ENCODE measurements at regions not wholly inside any gene's neighbourhood (a gene's known extent, or its start where the extent isn't known, plus 50 kb on each side); places are given as distances from the start of the nearest gene placed in this dataset.

DNA sequence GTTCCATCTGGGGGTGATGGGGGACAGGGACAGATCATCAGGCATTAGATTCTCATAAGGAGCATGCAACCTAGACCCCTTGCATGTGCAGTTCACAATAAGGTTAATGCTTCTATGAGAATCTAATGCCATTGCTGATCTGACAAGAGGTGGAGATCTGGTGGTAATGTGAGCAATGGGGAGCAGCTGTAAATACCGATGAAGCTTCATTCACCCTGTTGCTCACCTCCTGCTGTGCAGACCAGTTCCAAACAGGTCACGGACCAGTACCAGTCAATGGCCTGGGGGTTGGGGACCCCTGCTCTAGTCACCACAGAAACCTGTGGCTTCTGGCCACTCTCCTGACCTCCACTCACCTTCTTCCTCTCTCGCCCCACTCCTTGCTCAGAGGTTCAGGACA is 229.9 kb downstream of the PTPRU start:
- no peaks in the 10 kb centered on the region for H3K36me3 ChIP-seq (ENCODE audit: control insufficient read depth in 4 of 4, insufficient read depth in 3 of 4, low read depth in 1 of 4, low read length in 3 of 4)
- H3K9ac ChIP-seq (ENCODE audit: low read depth in 1 of 2, low read length in 2 of 2): no peak overlapping the region
- H3K4me1 ChIP-seq (ENCODE audit: control insufficient read depth in 4 of 4, insufficient read depth in 4 of 4, low read length in 3 of 4): peaks cover 0 to 22% (median 20%) of the 10 kb centered on the region in 4 donors
- no peak for DNase-seq (ENCODE audit: low spot score)
- no peak overlapping the region for H3K4me3 ChIP-seq (ENCODE audit: low read depth in 1 of 3, low read length in 3 of 3)
- no peak overlapping the region for H3K27ac ChIP-seq (ENCODE audit: low read depth in 1 of 2, low read length in 2 of 2)
- peaks cover 0 to 7% (median 5%) of the 10 kb centered on the region in 4 donors for H3K9me3 ChIP-seq (ENCODE audit: control insufficient read depth in 4 of 4, low read length in 3 of 4)
- TF ChIP-seq HNF4G (IDR thresholded peaks at IDR 0.05) (no peak), NR2F2 (IDR thresholded peaks at IDR 0.05) (no peak), RXRA (IDR thresholded peaks at IDR 0.05) (no peak), HNF4A (conservative IDR thresholded peaks at IDR 0.05) (no peak), RAD21 (IDR thresholded peaks at IDR 0.05) (no peak), FOXA1 (IDR thresholded peaks at IDR 0.05) (no peak), EGR1 (IDR thresholded peaks at IDR 0.05; ENCODE audit: low read depth in 2 of 2) (no peak)
- TF ChIP-seq, protein P1, sequence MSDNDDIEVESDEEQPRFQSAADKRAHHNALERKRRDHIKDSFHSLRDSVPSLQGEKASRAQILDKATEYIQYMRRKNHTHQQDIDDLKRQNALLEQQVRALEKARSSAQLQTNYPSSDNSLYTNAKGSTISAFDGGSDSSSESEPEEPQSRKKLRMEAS (IDR thresholded peaks at IDR 0.05): no peak
- TF ChIP-seq, protein P2, sequence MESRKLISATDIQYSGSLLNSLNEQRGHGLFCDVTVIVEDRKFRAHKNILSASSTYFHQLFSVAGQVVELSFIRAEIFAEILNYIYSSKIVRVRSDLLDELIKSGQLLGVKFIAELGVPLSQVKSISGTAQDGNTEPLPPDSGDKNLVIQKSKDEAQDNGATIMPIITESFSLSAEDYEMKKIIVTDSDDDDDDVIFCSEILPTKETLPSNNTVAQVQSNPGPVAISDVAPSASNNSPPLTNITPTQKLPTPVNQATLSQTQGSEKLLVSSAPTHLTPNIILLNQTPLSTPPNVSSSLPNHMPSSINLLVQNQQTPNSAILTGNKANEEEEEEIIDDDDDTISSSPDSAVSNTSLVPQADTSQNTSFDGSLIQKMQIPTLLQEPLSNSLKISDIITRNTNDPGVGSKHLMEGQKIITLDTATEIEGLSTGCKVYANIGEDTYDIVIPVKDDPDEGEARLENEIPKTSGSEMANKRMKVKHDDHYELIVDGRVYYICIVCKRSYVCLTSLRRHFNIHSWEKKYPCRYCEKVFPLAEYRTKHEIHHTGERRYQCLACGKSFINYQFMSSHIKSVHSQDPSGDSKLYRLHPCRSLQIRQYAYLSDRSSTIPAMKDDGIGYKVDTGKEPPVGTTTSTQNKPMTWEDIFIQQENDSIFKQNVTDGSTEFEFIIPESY (IDR thresholded peaks at IDR 0.05): no peak
- TF ChIP-seq, protein P3, sequence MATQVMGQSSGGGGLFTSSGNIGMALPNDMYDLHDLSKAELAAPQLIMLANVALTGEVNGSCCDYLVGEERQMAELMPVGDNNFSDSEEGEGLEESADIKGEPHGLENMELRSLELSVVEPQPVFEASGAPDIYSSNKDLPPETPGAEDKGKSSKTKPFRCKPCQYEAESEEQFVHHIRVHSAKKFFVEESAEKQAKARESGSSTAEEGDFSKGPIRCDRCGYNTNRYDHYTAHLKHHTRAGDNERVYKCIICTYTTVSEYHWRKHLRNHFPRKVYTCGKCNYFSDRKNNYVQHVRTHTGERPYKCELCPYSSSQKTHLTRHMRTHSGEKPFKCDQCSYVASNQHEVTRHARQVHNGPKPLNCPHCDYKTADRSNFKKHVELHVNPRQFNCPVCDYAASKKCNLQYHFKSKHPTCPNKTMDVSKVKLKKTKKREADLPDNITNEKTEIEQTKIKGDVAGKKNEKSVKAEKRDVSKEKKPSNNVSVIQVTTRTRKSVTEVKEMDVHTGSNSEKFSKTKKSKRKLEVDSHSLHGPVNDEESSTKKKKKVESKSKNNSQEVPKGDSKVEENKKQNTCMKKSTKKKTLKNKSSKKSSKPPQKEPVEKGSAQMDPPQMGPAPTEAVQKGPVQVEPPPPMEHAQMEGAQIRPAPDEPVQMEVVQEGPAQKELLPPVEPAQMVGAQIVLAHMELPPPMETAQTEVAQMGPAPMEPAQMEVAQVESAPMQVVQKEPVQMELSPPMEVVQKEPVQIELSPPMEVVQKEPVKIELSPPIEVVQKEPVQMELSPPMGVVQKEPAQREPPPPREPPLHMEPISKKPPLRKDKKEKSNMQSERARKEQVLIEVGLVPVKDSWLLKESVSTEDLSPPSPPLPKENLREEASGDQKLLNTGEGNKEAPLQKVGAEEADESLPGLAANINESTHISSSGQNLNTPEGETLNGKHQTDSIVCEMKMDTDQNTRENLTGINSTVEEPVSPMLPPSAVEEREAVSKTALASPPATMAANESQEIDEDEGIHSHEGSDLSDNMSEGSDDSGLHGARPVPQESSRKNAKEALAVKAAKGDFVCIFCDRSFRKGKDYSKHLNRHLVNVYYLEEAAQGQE (IDR thresholded peaks at IDR 0.05): no peak
- 67% methylated on average over 3 of the region's 3 CpGs for WGBS
- H3K27me3 ChIP-seq (ENCODE audit: control insufficient read depth in 4 of 4, insufficient read depth in 4 of 4, low read length in 3 of 4): peaks cover 0 to 2% (median 0%) of the 10 kb centered on the region in 4 donors

DNA sequence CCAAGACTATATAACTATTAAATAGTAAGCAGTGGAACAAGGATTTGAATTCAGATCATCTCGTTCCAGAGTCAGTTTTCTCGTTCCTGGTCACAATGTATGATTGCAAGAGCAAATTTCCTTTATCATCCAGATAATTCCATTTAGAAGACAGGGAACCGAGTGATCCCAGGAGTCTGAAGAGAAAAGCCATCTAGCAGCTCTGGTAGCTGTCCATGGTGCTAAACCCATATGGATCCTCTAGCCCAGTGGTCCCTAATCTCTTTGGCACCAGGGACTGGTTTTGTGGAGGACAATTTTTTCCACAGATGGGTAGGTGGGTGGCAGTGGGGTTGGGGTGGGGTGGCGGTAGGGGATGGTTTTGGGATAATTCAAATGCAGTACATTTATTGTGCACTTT is 229.4 kb downstream of the PTPRU start:
- DNase-seq (ENCODE audit: low spot score): no peak
- no peak overlapping the region for H3K9ac ChIP-seq (ENCODE audit: low read depth in 1 of 2, low read length in 2 of 2)

More for the DNA sequence above, 229.4 kb downstream of the PTPRU start:
- H3K27ac ChIP-seq (ENCODE audit: low read depth in 1 of 2, low read length in 2 of 2): no peak overlapping the region
- peaks cover 0 to 17% (median 15%) of the 10 kb centered on the region in 4 donors for H3K4me1 ChIP-seq (ENCODE audit: control insufficient read depth in 4 of 4, insufficient read depth in 4 of 4, low read length in 3 of 4)
- peaks cover 0 to 7% (median 5%) of the 10 kb centered on the region in 4 donors for H3K9me3 ChIP-seq (ENCODE audit: control insufficient read depth in 4 of 4, low read length in 3 of 4)
- no peaks in the 10 kb centered on the region for H3K36me3 ChIP-seq (ENCODE audit: control insufficient read depth in 4 of 4, insufficient read depth in 3 of 4, low read depth in 1 of 4, low read length in 3 of 4)
- 80% methylated on average over 4 of the region's 4 CpGs for WGBS
- no peak for TF ChIP-seq SP1 (IDR thresholded peaks at IDR 0.05)
- TF ChIP-seq, protein P3 (IDR thresholded peaks at IDR 0.05): peak; percentile 97
- no peak for TF ChIP-seq RXRA (IDR thresholded peaks at IDR 0.05)
- no peak for TF ChIP-seq HNF4A (conservative IDR thresholded peaks at IDR 0.05)
- TF ChIP-seq, protein P2 (IDR thresholded peaks at IDR 0.05): no peak
- peaks cover 0 to 2% (median 0%) of the 10 kb centered on the region in 4 donors for H3K27me3 ChIP-seq (ENCODE audit: control insufficient read depth in 4 of 4, insufficient read depth in 4 of 4, low read length in 3 of 4)
- no peak overlapping the region for H3K4me3 ChIP-seq (ENCODE audit: low read depth in 1 of 3, low read length in 3 of 3)
